RWPE1 (cell line): ENCODE measurements at regions not wholly inside any gene's neighbourhood (a gene's known extent, or its start where the extent isn't known, plus 50 kb on each side); places are given as distances from the start of the nearest gene placed in this dataset.

ENCODE experiments used
- CTCF ChIA-PET: fragments of 350-600 bp; sonication (Branson Sonifier 250); formaldehyde crosslinking; extraction: SDS; loops from one replicate; lab custom pipeline; 2021; lab: Yijun Ruan, JAX
- POLR2A ChIA-PET: fragments of 400-600 bp; formaldehyde crosslinking; extraction: SDS; loops from one replicate; lab custom pipeline; 2020; ENCODE audit warnings: antibody characterized with exemption; ENCODE audit not compliant: low non-redundant PET; lab: Yijun Ruan, JAX
- DNase-seq: peaks from one replicate; pipeline ENCODE4 v3.0.0; 2012; ENCODE audit warnings: low spot score
- H3K27ac ChIP-seq: fragments of 450-650 bp; 2 replicates; pipeline ENCODE4 v1.5.1; 2017
- CTCF ChIP-seq: fragments of 450-650 bp; conservative IDR thresholded peaks from 2 replicates; pipeline ENCODE4 v1.5.1; 2017; ENCODE audit warnings: low read depth, mild to moderate bottlenecking

GRCh38 chr3:65195211-65196006 lies 507.6 kb upstream of the ADAMTS9 start:
- POLR2A ChIA-PET = no interaction called here
- no peak overlapping the region for H3K27ac ChIP-seq
- CTCF ChIA-PET = no interaction called here
- TF ChIP-seq CTCF = no peak
- no peak for DNase-seq

- ChIA-PET CTCF (no interaction called here), POLR2A (no interaction called here)
- no peak for DNase-seq
- TF ChIP-seq CTCF = no peak
- no peak overlapping the region for H3K27ac ChIP-seq
These were observed 506.9 kb upstream of the ADAMTS9 start for GRCh38 chr3:65194744-65195143.

- no peak overlapping the region for H3K27ac ChIP-seq
- no peak for DNase-seq
- ChIA-PET CTCF (no interaction called here), POLR2A (no interaction called here)
- no peak for TF ChIP-seq CTCF
These were observed 506.4 kb upstream of the ADAMTS9 start for GRCh38 chr3:65194047-65194714.

GRCh38 chr3:65193531-65193930 lies 505.7 kb upstream of the ADAMTS9 start:
- no peak overlapping the region for H3K27ac ChIP-seq
- TF ChIP-seq CTCF = no peak
- POLR2A ChIA-PET = no interaction called here
- CTCF ChIA-PET = no interaction called here
- no peak for DNase-seq

GRCh38 chr3:65190111-65190510 lies 502.3 kb upstream of the ADAMTS9 start:
- H3K27ac ChIP-seq = no peak overlapping the region
- no peak for DNase-seq
- no peak for TF ChIP-seq CTCF
- CTCF ChIA-PET = no interaction called here
- POLR2A ChIA-PET = no interaction called here

GRCh38 chr3:65186268-65186667 lies 498.5 kb upstream of the ADAMTS9 start:
- CTCF ChIA-PET = no interaction called here
- DNase-seq = no peak
- no peak for TF ChIP-seq CTCF
- POLR2A ChIA-PET = no interaction called here
- no peak overlapping the region for H3K27ac ChIP-seq
